ENCODE measurements at regions not wholly inside any gene's neighbourhood (a gene's known extent, or its start where the extent isn't known, plus 50 kb on each side); places are given as distances from the start of the nearest gene placed in this dataset.
"Not testable (repeated sequence)": the region's sequence is repeated elsewhere in the genome, so short reads cannot be mapped to it uniquely, and the experiment has no call there.

DNA sequence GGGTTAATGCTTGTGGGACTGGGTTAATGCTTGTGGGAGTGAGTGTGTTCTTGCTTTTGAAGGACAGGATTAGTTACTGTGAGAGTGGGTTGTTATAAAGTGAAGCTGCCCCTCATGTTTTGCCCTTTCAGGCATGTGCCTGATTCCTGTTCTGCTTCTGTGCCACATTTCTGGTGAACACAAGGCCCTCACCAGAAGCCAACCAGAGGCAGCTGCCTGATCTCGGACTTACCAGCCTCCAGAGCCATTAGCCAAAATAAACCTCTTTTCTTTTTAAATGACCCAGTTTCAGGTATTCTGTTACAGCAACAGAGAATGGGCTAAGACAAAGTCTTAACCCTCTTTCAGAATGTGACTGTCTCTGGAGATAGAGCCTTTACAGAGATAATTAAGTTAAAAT lies 113.3 kb upstream of the TMTC4 start:
- H3K9me3 Mint-ChIP-seq, result no peaks in the 10 kb centered on the region
- no peaks in the 10 kb centered on the region for H3K36me3 Mint-ChIP-seq (ENCODE audit: low read depth)
- DNase-seq (ENCODE audit: low spot score), result no peak
- no peak overlapping the region for H3K4me3 Mint-ChIP-seq
- peaks cover 3% of the 10 kb centered on the region for H3K4me1 Mint-ChIP-seq (ENCODE audit: low read depth)
- no peak overlapping the region for H3K27ac Mint-ChIP-seq
- peaks cover 7% of the 10 kb centered on the region for H3K27me3 Mint-ChIP-seq (ENCODE audit: low read depth)

GRCh38 chr13:100776686-100777085 lies 102.1 kb upstream of the TMTC4 start:
- DNase-seq (ENCODE audit: low spot score); H3K4me3 Mint-ChIP-seq; H3K4me1 Mint-ChIP-seq (ENCODE audit: low read depth); H3K9me3 Mint-ChIP-seq; H3K36me3 Mint-ChIP-seq (ENCODE audit: low read depth); H3K27ac Mint-ChIP-seq; H3K27me3 Mint-ChIP-seq (ENCODE audit: low read depth): not testable (repeated sequence)

DNA sequence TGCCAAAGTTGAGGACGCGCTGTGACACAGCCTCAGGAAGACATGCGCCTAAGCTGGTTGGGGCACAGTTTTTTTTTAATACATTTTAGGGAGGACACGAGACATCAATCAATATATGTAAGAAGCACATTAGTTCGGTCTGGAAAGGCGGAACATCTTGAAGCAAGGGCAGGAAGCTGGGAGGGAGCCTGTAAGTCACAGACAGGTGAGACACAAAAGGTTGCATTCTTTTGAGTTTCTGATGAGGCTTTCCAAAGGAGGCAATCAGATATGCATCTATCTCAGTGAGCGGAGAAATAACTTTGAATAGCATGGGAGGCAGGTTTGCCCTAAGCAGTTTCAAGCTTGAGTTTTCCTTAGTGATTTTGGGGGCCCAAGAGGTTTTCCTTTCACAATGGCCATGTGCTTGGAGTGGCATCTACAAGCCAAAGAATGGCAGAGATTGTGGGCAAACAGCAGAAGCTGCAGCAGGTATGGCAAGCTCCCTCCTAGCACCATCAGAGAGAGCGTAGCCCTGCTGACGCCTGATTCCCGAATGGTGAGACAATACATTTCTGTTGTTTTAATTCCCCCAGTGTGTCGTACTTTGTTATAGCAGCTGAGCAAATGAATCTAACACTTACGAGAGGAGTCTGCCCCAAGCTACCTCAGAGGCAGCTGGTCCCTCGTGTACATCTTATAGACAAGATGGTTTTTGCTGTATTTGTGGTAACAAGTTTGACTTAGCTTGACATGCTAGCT lies 99.5 kb upstream of the TMTC4 start:
- Mint-ChIP-seq H3K27me3 (ENCODE audit: low read depth) (peaks cover 3% of the 10 kb centered on the region), H3K4me1 (ENCODE audit: low read depth) (peaks cover 13% of the 10 kb centered on the region), H3K9me3 (no peaks in the 10 kb centered on the region), H3K27ac (no peak overlapping the region), H3K36me3 (ENCODE audit: low read depth) (no peaks in the 10 kb centered on the region), H3K4me3 (no peak overlapping the region)
- no peak for DNase-seq (ENCODE audit: low spot score)

- Mint-ChIP-seq H3K36me3 (ENCODE audit: low read depth) (no peaks in the 10 kb centered on the region), H3K27ac (no peak overlapping the region), H3K4me3 (no peak overlapping the region), H3K9me3 (no peaks in the 10 kb centered on the region), H3K4me1 (ENCODE audit: low read depth) (peaks cover 13% of the 10 kb centered on the region), H3K27me3 (ENCODE audit: low read depth) (peaks cover 3% of the 10 kb centered on the region)
- DNase-seq (ENCODE audit: low spot score), result no peak
Observed at GRCh38 chr13:100773429-100773828, 98.8 kb upstream of the TMTC4 start.

- no peak overlapping the region for H3K4me3 Mint-ChIP-seq
- DNase-seq (ENCODE audit: low spot score), result no peak
- H3K9me3 Mint-ChIP-seq, result no peaks in the 10 kb centered on the region
- no peak overlapping the region for H3K27ac Mint-ChIP-seq
- H3K36me3 Mint-ChIP-seq (ENCODE audit: low read depth), result no peaks in the 10 kb centered on the region
- peaks cover 8% of the 10 kb centered on the region for H3K4me1 Mint-ChIP-seq (ENCODE audit: low read depth)
- H3K27me3 Mint-ChIP-seq (ENCODE audit: low read depth), result no peaks in the 10 kb centered on the region
Observed at GRCh38 chr13:100767192-100767591, 92.6 kb upstream of the TMTC4 start.

GRCh38 chr13:100766570-100766969 lies 92.0 kb upstream of the TMTC4 start:
- H3K27me3 Mint-ChIP-seq (ENCODE audit: low read depth); H3K4me3 Mint-ChIP-seq; H3K4me1 Mint-ChIP-seq (ENCODE audit: low read depth); DNase-seq (ENCODE audit: low spot score); H3K36me3 Mint-ChIP-seq (ENCODE audit: low read depth); H3K9me3 Mint-ChIP-seq; H3K27ac Mint-ChIP-seq: not testable (repeated sequence)

DNA sequence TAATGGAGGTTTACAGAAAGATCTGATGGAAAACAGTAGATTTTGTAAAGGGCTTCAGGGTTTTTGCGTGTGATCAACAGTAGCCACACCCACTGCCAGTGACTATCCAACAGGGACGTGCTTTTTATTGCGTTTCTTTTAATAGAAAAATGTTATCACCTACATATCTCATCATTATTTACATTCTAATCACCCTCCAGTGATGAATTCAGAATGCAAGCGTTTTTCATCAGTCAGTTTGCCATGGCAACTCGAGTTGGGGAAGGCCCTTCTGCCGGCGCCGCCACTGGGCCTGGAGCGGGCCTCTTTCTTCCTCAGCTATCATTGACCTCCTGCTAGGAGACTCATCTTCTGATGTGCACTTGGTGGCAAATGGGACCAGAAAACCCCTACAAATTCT lies 90.3 kb upstream of the TMTC4 start:
- DNase-seq (ENCODE audit: low spot score), result no peak
- Mint-ChIP-seq H3K27ac (no peak overlapping the region), H3K27me3 (ENCODE audit: low read depth) (peaks cover 2% of the 10 kb centered on the region), H3K36me3 (ENCODE audit: low read depth) (no peaks in the 10 kb centered on the region), H3K4me3 (no peak overlapping the region), H3K4me1 (ENCODE audit: low read depth) (peaks cover 4% of the 10 kb centered on the region), H3K9me3 (no peaks in the 10 kb centered on the region)

- not testable (repeated sequence) for H3K36me3 Mint-ChIP-seq (ENCODE audit: low read depth); H3K27ac Mint-ChIP-seq; DNase-seq (ENCODE audit: low spot score); H3K9me3 Mint-ChIP-seq; H3K4me1 Mint-ChIP-seq (ENCODE audit: low read depth); H3K4me3 Mint-ChIP-seq
- peaks cover 11% of the 10 kb centered on the region for H3K27me3 Mint-ChIP-seq (ENCODE audit: low read depth)
Observed at GRCh38 chr13:100762126-100762525, 87.5 kb upstream of the TMTC4 start.

DNA sequence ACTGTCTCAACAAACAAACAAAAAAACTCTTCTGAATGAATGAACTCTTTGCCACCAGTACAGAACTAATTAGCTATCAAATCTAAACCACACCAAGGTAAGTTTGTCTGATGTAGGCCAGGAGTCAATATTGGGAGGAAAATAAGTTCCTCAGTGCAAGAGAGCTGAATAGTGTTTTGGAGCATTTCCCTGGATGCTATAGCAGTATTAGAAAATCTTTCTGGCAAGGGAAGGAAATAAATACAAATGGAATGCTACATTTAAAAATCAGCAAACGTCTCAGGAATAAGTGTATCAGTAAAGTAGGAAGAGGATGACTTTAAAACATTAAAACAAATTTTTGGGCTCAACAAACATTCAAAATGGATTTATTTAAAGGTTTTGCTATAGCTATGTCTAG lies 81.3 kb upstream of the TMTC4 start:
- Mint-ChIP-seq H3K4me3 (no peak overlapping the region), H3K9me3 (no peaks in the 10 kb centered on the region)

DNA sequence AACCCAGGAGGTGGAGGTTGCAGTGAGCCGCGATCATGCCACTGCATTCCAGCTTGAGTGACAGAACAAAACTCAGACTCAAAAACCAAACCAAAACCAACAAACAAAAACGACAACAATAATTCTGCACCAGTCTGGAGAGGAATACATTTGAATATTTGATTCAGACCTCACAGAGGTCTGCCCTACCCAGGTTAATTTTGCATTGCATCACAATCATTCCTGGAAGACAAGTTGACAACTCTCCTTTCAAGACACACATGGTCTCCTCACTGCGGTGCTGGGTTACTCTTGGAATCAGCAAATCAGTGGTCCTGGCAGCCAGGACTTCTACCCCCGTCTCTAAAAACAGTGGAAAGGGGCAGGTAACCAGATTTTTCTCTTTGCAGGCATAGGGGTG lies 79.9 kb upstream of the TMTC4 start:
- DNase-seq (ENCODE audit: low spot score), result no peak
- no peak overlapping the region for H3K4me3 Mint-ChIP-seq
- no peaks in the 10 kb centered on the region for H3K9me3 Mint-ChIP-seq
- no peaks in the 10 kb centered on the region for H3K36me3 Mint-ChIP-seq (ENCODE audit: low read depth)
- H3K27ac Mint-ChIP-seq, result no peak overlapping the region
- peaks cover 3% of the 10 kb centered on the region for H3K4me1 Mint-ChIP-seq (ENCODE audit: low read depth)
- H3K27me3 Mint-ChIP-seq (ENCODE audit: low read depth), result peaks cover 9% of the 10 kb centered on the region

More for the DNA sequence above, 81.3 kb upstream of the TMTC4 start:
- Mint-ChIP-seq H3K27ac (no peak overlapping the region), H3K36me3 (ENCODE audit: low read depth) (no peaks in the 10 kb centered on the region), H3K27me3 (ENCODE audit: low read depth) (peaks cover 12% of the 10 kb centered on the region), H3K4me1 (ENCODE audit: low read depth) (peaks cover 3% of the 10 kb centered on the region)
- no peak for DNase-seq (ENCODE audit: low spot score)

GRCh38 chr13:100753376-100753775 lies 78.8 kb upstream of the TMTC4 start:
- H3K27me3 Mint-ChIP-seq (ENCODE audit: low read depth), result peaks cover 5% of the 10 kb centered on the region
- no peak for DNase-seq (ENCODE audit: low spot score)
- no peaks in the 10 kb centered on the region for H3K36me3 Mint-ChIP-seq (ENCODE audit: low read depth)
- H3K9me3 Mint-ChIP-seq, result no peaks in the 10 kb centered on the region
- no peaks in the 10 kb centered on the region for H3K4me1 Mint-ChIP-seq (ENCODE audit: low read depth)
- no peak overlapping the region for H3K4me3 Mint-ChIP-seq
- no peak overlapping the region for H3K27ac Mint-ChIP-seq

DNA sequence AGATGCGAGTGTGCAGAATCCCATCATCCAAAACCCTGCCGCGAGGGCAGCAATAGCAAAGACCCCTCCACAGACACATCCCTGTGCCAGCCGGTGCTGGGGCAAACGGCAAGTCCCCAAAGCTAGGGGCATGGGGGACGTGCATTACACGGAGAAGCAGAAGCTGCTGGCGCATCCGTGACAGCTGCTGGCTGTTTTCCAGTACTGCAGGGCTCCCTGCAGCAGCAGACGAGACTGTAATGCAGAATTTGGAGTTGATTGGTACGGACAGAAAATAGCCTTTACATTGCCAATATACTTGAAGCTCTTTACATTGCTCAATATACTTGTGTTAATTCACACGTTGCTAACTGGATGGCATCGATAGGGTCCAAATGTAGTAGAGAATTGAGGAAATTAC lies 77.2 kb upstream of the TMTC4 start:
- H3K4me1 Mint-ChIP-seq (ENCODE audit: low read depth), result no peaks in the 10 kb centered on the region
- H3K27me3 Mint-ChIP-seq (ENCODE audit: low read depth), result no peaks in the 10 kb centered on the region
- H3K27ac Mint-ChIP-seq, result no peak overlapping the region
- H3K4me3 Mint-ChIP-seq, result no peak overlapping the region
- DNase-seq (ENCODE audit: low spot score), result no peak
- no peaks in the 10 kb centered on the region for H3K9me3 Mint-ChIP-seq
- H3K36me3 Mint-ChIP-seq (ENCODE audit: low read depth), result no peaks in the 10 kb centered on the region

- no peaks in the 10 kb centered on the region for H3K4me1 Mint-ChIP-seq (ENCODE audit: low read depth)
- peaks cover 5% of the 10 kb centered on the region for H3K27me3 Mint-ChIP-seq (ENCODE audit: low read depth)
- no peaks in the 10 kb centered on the region for H3K9me3 Mint-ChIP-seq
- no peak overlapping the region for H3K27ac Mint-ChIP-seq
- no peaks in the 10 kb centered on the region for H3K36me3 Mint-ChIP-seq (ENCODE audit: low read depth)
- no peak overlapping the region for H3K4me3 Mint-ChIP-seq
- DNase-seq (ENCODE audit: low spot score), result no peak
Observed at GRCh38 chr13:100746953-100747683, 72.5 kb upstream of the TMTC4 start.

DNA sequence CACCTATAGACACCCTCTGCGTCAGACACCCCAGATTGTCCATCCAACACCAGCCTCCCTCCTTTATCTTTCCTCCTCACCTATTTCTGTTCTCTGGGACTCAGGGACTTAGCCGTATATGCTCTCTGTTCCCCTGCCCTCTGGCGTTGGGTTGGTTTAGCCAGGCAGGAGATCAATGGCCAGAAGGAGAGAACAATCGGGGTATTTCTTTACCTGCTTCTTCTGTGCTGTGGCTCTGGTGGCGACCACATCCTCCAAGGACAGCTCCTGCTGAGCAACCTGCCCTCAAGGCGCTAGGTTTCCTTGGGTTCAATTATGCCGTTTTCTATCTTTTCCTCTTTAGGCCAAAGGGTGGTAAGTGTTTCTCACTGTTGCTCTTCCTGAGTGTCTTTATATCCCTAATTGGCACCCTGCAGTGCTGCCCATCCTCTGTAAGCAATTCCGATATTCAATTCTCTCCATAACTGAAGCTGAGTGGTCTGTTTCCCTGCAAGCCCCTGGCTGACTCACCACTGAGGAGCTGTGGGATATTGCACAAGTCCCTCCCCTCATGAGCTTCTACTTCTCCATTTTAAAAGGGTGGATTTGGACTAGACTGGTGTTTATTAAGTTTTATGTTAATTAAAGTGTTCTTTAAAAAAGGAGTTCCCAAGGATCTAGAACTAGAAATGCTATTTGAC lies 63.7 kb upstream of the TMTC4 start:
- no peak overlapping the region for H3K4me3 Mint-ChIP-seq
- no peaks in the 10 kb centered on the region for H3K36me3 Mint-ChIP-seq (ENCODE audit: low read depth)
- no peak for DNase-seq (ENCODE audit: low spot score)

More for the DNA sequence above, 63.7 kb upstream of the TMTC4 start:
- Mint-ChIP-seq H3K9me3 (peaks cover 10% of the 10 kb centered on the region), H3K27me3 (ENCODE audit: low read depth) (no peaks in the 10 kb centered on the region), H3K4me1 (ENCODE audit: low read depth) (no peaks in the 10 kb centered on the region), H3K27ac (no peak overlapping the region)

Measured in T-helper 2 cell treated with Interferon-gamma antibody and Interleukin-4, amounts not matched to agents 5 μg/mL and 100 μg/mL, for 36 hours (primary cell).